UCSD-AML1 (cell line): ENCODE measurements at regions not wholly inside any gene's neighbourhood (a gene's known extent, or its start where the extent isn't known, plus 50 kb on each side); places are given as distances from the start of the nearest gene placed in this dataset.
"Not testable (repeated sequence)": the region's sequence is repeated elsewhere in the genome, so short reads cannot be mapped to it uniquely, and the experiment has no call there.

Source experiments
- DNase-seq: peaks from one replicate; lab custom pipeline; 2025; ENCODE audit not compliant: unreplicated experiment; lab: John Stamatoyannopoulos, UW

DNA sequence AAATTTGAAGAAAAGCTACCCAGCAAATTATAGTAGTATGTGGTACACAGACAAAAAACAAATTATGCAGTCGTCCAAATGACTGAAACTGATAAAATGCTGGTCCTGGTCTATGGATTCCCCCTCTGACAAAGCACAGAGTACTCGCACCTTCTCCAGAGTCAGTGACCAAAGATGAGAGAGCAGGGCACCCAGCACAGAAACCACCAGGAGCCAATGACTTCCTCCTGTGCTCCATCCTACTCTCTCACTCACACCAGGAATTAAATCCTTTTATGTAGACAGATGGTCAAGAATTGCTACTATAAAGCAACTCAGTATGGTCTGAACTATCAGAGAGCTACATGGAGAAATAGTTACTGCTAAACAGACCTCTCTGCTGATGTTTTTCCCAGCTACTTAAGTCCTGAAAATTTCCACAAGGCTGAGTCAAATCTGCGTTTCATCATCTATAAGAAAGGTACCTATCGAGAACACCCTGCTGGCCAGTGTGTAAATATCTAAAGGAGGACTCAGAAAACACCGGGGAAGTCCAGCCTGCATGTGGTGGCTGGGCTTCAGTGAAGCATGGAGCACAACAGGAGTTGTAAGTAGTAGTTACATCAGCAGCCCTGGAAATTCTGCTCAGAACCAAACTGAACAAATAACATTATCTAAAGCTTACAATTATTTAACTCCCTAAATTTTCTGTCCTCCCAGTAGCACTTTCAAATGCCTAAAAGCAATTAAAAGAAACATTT is 84.5 kb upstream of the FBXO28 start:
- DNase-seq = not testable (repeated sequence)

DNA sequence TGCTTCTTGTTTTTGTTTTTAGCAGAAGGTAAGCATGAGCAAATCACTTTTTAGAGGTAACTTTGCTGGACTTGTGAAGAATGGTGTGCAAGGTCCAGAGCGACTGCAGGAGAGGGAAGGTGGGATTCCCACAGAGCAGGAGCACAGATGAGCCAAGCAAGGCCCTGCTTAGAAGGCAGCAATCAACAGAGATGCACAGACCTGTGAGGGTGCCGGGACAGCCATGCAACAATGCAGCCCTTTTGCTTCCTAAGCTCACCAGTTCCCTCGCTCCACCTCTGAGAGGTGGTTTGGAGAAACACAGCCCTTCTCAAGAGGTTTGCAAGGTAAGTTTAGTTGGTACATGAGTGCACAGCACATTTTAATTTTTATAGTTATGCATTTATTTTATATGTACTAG is 85.1 kb upstream of the FBXO28 start:
- not testable (repeated sequence) for DNase-seq

DNA sequence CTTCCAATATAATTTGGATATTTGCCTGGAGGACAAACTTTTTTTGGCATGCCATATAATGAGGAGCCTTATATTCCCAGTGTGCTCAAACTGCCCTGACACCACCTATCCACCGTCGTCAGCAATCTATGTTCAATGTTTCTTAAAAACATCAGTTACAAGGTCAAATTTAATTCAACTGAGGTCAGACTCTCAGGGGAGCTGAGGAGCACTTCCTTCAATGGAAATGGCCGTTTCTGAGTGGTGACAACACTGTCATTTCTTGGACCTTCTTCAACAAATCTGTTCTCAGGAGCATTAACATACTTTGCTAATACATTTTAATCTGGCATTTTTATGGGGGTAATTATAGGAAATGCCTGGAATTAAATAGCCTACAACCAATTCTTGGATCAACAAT is 90.8 kb upstream of the FBXO28 start:
- not testable (repeated sequence) for DNase-seq

DNA sequence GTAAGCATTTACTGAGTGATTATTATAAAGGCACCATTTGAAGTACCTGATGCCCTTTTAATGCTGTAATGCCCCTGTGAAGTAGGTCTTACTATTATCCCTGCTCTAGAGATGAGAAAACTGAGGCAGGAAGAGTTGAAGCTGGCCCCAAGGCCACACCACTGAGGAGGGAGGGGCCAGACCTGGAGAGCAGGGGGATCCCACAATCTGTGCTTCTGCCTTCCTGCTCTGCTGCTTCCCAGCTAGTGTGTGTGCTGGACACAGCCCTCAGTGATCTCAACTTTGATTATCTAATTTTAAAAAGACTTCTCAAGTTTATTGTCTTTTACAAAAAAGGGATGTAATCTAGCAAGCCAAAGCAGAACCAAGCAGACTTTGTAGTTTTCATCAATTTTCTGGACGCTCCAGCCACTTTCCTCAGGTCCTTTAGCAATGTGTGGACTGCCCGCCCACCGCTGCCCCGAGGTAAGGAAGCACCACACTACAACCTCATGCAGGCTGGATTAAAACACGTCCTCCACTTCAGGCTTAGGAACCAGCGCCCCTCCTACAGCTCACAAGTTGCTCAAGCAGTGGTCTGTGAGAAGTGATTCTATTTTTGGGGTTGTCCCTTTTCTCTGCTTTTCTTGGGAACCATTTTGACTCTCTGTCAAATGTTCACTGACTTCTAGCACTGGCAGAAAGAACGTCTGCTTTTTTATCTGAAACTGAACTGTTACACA is 91.5 kb upstream of the FBXO28 start:
- not testable (repeated sequence) for DNase-seq

DNA sequence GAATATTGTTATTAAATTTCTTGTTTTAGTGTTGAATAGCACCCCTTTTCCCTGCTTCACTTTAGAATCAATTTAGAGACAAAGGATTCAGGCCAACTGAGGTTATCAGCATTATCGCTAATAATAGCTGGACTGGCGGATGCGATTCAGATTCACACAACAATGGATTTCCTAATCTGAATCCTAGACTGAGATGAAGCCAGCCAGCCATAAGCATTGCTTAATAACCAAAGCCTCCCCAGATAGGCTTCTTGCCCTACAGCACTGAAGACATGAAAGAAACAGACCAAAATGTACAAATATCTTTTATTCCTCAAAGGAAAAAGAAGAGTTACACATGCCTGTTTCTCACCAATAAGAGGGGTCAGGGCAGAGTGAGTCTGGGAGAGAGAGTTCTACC is 94.0 kb upstream of the FBXO28 start:
- DNase-seq = not testable (repeated sequence)

DNA sequence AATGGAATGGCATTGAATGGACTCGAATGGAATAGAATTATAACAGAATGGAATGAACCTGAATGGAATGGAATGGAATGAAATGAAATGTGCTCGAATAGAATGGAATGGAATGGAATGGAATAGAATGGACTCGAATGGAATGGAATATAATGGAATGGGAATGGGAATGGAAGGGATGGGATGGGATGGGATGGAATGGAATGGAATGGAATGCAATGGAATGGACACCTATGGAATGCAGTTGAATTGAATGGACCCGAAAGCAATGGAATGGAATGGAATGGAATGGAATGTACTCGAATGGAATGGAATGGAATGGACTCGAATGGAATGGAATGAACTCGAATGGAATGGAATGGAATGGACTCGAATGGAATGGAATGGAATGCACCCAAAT is 98.1 kb upstream of the FBXO28 start:
- not testable (repeated sequence) for DNase-seq

DNA sequence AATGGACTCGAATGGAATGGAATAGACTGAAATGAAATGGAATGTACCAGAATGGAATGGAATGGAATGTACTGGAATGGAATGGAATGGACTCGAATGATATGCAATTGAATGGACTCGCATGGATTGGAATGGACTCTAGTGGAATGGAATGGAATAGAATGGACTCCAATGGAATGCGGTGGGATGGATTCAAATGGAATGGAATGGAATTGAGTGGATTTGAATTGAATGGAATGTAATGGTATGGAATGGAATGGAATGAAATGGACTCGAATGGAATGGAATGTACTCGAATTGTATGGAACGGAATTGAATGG is 99.6 kb upstream of the FBXO28 start:
- no peak for DNase-seq

DNA sequence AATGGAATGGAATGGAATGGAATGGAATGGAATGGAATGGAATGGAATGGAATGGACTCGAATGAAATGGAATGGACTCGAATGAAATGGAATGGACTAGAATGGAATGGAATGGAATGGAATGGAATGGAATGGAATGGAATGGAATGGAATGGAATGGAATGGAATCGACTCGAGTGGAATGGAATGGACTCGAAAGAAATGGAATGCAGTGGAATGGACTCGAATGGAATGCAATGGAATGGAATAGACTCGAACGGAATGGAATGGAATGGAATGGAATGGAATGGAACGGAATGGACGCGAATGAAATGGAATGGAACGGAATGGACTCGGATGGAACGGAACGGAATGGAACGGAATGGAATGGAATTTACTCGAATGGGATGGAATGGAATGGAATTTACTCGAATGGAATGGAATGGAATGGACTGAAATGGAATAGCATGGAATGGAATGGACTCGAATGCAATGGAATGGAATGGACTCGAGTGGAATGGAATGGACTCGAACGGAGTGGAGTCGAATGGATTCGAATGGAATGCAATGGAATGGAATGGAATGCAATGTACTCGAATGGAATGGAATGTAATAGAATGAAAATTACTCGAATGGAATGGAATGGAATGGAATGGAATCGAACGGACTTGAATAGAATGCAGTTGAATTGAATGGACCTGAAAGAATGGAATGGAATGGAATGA is 100.1 kb upstream of the FBXO28 start:
- DNase-seq = not testable (repeated sequence)

DNA sequence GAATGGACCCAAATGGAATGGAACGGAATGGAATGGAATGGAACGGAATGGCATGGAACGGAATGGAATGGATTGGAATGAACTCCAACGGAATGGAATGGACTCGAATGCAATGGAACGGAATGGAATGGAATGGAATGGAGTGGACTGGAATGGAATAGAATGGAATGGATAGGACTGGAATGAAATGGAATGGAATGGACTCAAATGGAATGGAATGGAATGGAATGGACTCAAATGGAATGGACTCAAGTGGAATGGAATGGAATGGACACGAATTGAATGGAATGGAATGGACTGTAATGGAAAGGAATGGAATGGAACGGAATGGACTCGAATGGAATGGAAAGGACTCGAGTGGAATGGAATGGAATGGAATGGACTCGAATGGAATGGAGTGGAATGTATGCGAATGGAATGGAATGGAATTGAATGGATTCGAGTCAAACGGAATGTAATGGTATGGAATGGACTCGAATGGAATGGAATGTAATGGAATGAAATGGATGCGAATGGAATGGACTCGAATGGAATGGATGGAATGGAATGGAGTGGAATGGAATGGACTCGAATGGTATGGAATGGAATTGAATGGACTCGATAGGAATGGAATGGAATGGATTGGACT is 101.0 kb upstream of the FBXO28 start:
- DNase-seq = not testable (repeated sequence)

DNA sequence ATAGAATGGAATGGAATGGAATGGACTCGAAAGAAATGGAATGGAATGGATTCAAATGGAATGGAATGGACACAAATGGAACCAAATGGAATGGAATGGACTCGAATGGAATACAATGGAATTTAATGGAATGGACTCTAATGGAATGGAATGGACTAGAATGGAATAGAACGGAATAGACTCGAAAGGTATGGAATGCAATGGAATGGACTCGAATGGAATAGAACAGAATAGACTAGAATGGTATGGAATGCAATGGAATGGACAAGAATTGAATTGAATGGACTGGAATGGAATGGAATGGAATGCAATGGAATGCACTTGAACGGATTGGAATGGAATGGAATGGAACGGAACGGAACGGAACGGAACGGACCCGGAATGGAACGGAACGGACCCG is 101.7 kb upstream of the FBXO28 start:
- DNase-seq = not testable (repeated sequence)

DNA sequence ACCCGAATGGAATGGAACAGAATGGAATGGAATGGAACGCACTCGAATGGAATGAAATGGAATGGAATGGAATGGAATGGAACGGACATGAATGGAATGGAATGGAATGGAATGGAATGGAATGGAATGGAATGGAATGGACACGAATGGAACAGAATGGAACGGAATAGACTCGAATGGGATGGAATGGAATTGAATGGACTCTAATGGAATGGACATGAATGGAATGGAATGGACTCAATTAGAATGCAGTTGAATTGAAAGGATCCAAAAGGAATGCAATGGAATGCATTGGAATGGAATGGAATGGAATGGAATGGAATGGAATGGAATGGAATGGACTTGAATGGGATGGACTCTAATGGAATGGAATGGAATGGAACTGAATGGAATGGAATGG is 102.2 kb upstream of the FBXO28 start:
- not testable (repeated sequence) for DNase-seq

DNA sequence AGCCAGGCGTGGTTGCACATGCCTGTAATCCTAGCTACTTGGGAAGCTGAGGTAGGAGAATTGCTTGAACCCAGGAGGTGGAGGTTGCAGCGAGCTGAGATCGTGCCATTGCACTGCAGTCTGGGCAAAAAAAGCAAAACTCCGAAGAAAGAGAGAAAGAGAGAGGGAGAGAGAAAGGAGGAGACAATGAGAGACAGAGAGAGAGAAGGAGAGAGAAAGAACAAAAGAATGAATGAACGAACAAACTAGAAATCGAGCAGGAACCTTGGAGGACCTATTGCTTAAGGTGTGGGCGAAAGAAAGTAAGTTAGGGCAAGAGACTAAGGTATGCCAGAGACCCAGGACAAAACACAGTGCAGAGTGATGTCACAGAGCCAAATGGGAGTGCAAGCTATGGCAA is 102.8 kb upstream of the FBXO28 start:
- not testable (repeated sequence) for DNase-seq

DNA sequence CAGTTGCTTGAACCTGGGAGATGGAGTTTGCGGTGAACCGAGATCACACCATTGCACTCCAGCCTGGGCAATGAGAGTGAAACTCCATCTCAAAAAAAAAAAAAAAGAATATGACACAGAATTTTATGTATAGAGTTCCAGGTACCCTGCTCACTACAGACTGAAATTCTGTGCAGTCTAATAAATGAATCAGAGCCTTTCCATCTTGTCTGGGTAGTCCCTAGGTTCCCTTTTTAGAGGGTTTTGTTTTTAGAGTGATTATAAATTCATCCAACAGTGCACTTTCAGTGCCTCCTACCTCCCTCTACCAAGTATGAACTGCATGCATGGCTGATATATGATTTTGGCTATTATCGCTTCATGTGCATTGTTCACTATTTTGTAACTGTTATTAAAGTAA is 107.9 kb upstream of the FBXO28 start:
- DNase-seq = not testable (repeated sequence)

DNA sequence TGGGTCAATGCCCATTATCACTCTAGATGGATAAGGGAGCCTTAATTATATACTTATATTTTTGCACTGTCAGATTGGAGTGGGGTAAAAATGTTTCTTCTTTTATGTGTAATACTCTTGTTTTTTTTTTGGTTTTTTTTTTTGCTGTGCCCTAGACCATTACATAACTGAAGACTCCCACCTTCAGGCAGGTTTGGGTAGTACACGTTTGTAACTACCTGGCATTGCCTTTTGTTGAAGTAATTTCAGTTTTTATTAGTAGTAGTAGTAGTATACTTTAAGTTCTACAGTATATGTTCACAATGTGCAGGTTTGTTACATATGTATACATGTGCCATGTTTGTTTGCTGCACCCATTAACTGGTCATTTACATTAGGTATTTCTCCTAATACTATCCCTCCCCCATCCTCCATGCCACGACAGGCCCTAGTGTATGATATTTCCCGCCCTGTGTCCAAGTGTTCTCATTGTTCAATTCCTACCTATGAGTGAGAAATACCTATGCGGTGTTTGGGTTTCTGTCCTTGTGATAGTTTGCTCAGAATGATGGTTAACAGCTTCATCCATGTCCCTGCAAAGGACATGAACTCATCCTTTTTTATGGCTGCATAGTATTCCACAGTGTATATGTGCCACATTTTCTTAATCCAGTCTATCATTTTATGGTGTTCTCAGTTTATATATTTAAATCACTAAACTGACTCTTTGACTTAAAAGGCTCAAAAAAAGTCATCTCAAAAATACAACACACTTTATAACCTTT is 109.2 kb upstream of the FBXO28 start:
- DNase-seq = not testable (repeated sequence)

DNA sequence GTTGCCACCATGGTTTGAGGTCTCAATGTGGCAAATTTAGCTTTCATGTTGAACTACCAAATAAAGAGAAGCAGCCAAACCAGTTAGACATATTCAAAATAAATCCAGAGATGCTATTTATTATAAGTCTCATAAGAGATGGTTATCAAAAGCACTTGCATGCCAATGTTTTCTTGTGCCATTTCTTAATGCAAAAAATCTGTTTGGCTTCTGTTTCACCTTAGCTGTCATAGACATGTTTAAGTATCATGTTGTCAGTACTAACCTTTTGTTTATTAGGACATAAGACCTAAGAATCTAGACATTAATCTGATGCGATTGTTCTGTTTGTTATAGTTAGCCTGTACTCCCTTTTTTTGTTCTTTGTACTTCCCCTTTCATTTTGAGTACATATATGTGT is 110.0 kb upstream of the FBXO28 start:
- not testable (repeated sequence) for DNase-seq

DNA sequence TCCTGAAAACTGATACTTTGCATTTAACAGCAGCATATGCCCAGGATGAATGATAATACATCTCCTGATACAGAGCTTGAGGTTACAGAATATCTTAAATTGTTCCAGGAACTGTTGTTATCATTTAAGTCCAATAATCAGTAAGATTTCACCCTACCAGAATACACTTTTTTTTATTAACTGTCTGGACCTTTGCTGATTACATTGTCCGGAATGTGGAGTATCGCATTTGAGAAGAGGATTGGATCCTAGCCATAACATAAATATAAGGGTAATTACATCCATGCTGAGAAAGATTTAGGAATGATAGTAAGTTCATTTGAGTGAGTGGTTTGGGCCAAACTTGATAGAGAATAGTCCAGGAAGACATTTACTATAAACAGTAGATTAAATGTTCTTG is 112.2 kb upstream of the FBXO28 start:
- not testable (repeated sequence) for DNase-seq

DNA sequence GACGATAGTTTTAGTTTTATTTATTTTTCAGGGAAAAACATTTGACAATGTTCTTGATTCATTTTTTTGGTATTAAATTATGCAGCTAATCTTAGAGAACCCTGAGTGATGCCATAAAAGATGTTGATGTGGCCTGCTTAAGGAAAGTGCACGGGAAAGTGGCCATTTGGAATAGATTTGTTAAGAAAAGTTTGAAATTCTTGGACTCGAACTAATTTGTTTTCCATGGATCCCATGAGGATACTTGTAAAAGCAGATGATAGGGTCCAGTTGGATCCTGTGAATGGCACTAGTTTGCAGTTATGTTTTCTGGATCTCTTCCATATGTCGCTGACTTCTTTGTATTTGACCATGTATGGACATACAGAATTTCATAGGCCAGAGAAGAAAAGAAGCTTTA is 114.2 kb upstream of the FBXO28 start:
- not testable (repeated sequence) for DNase-seq

DNA sequence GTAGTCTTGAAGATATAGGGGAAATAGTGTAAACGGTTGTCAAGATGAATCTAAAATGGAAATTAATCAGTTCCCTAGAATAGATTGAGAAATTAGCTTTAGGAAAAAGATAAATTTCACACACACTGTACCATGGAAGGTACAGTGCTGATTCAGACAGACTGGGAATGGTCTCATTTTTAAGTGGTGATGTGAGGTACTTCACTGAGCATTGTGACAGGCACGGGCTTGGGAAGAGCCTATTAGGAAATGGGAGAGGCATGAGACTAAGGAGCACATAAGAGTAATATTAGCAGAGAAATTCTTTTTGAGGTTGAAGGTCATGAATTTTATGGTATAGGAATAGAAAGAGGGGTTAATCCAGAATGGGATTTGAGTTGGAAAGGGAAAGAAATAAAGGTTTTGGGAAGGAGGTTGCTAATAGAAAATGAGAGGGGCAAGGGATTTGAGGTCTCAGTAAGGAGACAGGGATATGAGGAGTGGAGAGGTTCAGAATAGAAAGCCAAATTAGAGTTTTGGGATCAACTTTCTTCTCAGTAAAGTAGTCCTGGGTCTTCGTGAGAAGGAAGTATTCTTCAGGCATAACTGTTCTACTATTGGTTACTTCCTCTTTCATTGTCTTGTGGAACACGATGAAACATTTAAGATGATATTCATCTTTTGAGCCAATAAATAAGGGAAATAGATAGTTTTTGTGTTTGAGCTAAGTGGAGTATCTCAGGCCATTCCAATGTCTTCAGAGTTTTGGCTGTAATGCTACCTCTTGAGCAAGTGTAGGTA is 115.0 kb upstream of the FBXO28 start:
- not testable (repeated sequence) for DNase-seq

DNA sequence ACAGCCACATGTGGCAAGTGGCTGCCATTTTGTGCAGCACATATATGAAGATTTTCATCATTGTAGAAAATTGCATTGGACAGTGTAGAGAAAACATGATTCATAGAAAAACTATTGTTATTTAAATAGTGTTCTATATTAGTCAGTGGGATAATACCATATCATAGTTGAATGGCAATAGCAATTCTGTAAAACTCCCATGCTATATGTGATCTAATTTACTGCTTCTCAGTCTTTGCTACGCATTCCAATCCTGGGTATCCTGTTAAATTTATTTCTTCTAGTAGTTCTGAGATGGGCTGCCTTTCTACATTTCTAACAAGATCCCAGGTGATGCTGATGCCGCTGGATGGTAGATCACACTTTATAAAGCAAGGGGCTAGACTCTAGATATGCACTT is 117.5 kb upstream of the FBXO28 start:
- DNase-seq = not testable (repeated sequence)
